Fibroblast of skin of right quadriceps (primary cell): ENCODE measurements at regions not wholly inside any gene's neighbourhood (a gene's known extent, or its start where the extent isn't known, plus 50 kb on each side); places are given as distances from the start of the nearest gene placed in this dataset.
"Not testable (repeated sequence)": the region's sequence is repeated elsewhere in the genome, so short reads cannot be mapped to it uniquely, and the experiment has no call there.

Source experiments
- DNase-seq: peaks from one replicate; pipeline ENCODE4 v3.0.0-alpha.2; 2013

- DNase-seq = no peak
Observed at GRCh38 chr2:52074130-52074719, 1042.3 kb upstream of the NRXN1 start.

GRCh38 chr2:52072949-52073348, 1041.0 kb upstream of the NRXN1 start:
- no peak for DNase-seq

- no peak for DNase-seq
Observed at GRCh38 chr2:52070665-52071064, 1038.7 kb upstream of the NRXN1 start.

- no peak for DNase-seq
Observed at GRCh38 chr2:52064234-52064633, 1032.3 kb upstream of the NRXN1 start.

GRCh38 chr2:52054824-52055223, 1022.9 kb upstream of the NRXN1 start:
- no peak for DNase-seq

- no peak for DNase-seq
Observed at GRCh38 chr2:52036853-52037252, 1004.9 kb upstream of the NRXN1 start.

GRCh38 chr2:52036024-52036423, 1004.1 kb upstream of the NRXN1 start:
- DNase-seq = peak; percentile 7

- no peak for DNase-seq
Observed at GRCh38 chr2:52035391-52035790, 1003.5 kb upstream of the NRXN1 start.

GRCh38 chr2:52034706-52035105, 1002.8 kb upstream of the NRXN1 start:
- DNase-seq = no peak

GRCh38 chr2:52022006-52022405, 990.1 kb upstream of the NRXN1 start:
- DNase-seq = no peak

GRCh38 chr2:52017646-52018235, 985.8 kb upstream of the NRXN1 start:
- DNase-seq = no peak

- not testable (repeated sequence) for DNase-seq
Observed at GRCh38 chr2:52006821-52007366, 975.0 kb upstream of the NRXN1 start.

- peak; percentile 51 for DNase-seq
Observed at GRCh38 chr2:52000151-52000855, 968.4 kb upstream of the NRXN1 start.

GRCh38 chr2:51998890-51999289, 967.0 kb upstream of the NRXN1 start:
- no peak for DNase-seq

GRCh38 chr2:51997571-51997970, 965.6 kb upstream of the NRXN1 start:
- no peak for DNase-seq

GRCh38 chr2:51995293-51995692, 963.4 kb upstream of the NRXN1 start:
- DNase-seq = peak; percentile 95

GRCh38 chr2:51994123-51994763, 962.3 kb upstream of the NRXN1 start:
- DNase-seq = no peak

GRCh38 chr2:51990684-51991083, 958.8 kb upstream of the NRXN1 start:
- no peak for DNase-seq

GRCh38 chr2:51986101-51986500, 954.2 kb upstream of the NRXN1 start:
- DNase-seq = no peak

GRCh38 chr2:51981783-51982182, 949.9 kb upstream of the NRXN1 start:
- DNase-seq = peak; percentile 64

GRCh38 chr2:51976623-51977022, 944.7 kb upstream of the NRXN1 start:
- no peak for DNase-seq

- DNase-seq = no peak
Observed at GRCh38 chr2:51971136-51971535, 939.2 kb upstream of the NRXN1 start.

GRCh38 chr2:51969347-51969746, 937.4 kb upstream of the NRXN1 start:
- DNase-seq = no peak
